Sigmoid colon (tissue), 6 donors: ENCODE measurements at regions not wholly inside any gene's neighbourhood (a gene's known extent, or its start where the extent isn't known, plus 50 kb on each side); places are given as distances from the start of the nearest gene placed in this dataset.
A peak's percentile ranks its signal among the peaks of the same experiment; 100 is the strongest.

ENCODE experiments used
- DNase-seq: peaks from one replicate; pipeline ENCODE4 v3.0.0-alpha.2; 2019
- H3K27ac ChIP-seq, 4 donors: fragments of 200-600 bp; sonication (generic); one replicate each; pipeline ENCODE4 v1.5.1; 2016 to 2019; ENCODE audit warnings: mild to moderate bottlenecking in 1 of 4
- H3K27me3 ChIP-seq, 3 donors: fragments of 200-600 bp; sonication (generic); one replicate each; pipeline ENCODE4 v1.5.1; 2019; ENCODE audit warnings: mild to moderate bottlenecking in 1 of 3
- H3K36me3 ChIP-seq, 4 donors: fragments of 200-600 bp; sonication (generic); one replicate each; pipeline ENCODE4 v1.5.1; 2016 to 2019
- H3K4me1 ChIP-seq, 4 donors: fragments of 200-600 bp; sonication (generic); one replicate each; pipeline ENCODE4 v1.5.1; 2017 to 2019
- H3K4me3 ChIP-seq, 4 donors: fragments of 200-600 bp; sonication (generic); one replicate each; pipeline ENCODE4 v1.5.1; 2017 to 2019; ENCODE audit warnings: mild to moderate bottlenecking in 2 of 4, moderate library complexity in 1 of 4
- H3K9me3 ChIP-seq, 4 donors: fragments of 200-600 bp in 3 of 4; sonication (generic) in 3 of 4; one replicate each; pipeline versions ENCODE4 v1.5.1 to v1.6.1; 2013 to 2019
- CTCF ChIP-seq, 4 experiments: fragments of 450-650 bp in 3 of 4; fragments of 200-600 bp in 1 of 4; IDR thresholded peaks; one replicate each; pipeline ENCODE4 v1.5.1; 2016 to 2019; ENCODE audit warnings: antibody characterized with exemption in 4 of 4, mild to moderate bottlenecking in 3 of 4, moderate library complexity in 2 of 4
- EP300 ChIP-seq, 4 donors: sonication (generic); formaldehyde crosslinking; IDR thresholded peaks; one replicate each; pipeline ENCODE4 v1.6.1; 2017; ENCODE audit warnings: antibody characterized with exemption in 4 of 4
- POLR2A ChIP-seq, 2 donors: fragments of 450-650 bp; IDR thresholded peaks; one replicate each; pipeline ENCODE4 v1.6.1; 2016; ENCODE audit warnings: antibody characterized with exemption in 2 of 2, mild to moderate bottlenecking in 2 of 2, moderate library complexity in 2 of 2
- POLR2AphosphoS5 ChIP-seq, 4 donors: sonication (generic); formaldehyde crosslinking; IDR thresholded peaks; one replicate each; pipeline ENCODE4 v1.6.1; 2017; ENCODE audit warnings: antibody characterized with exemption in 4 of 4
- WGBS, 2 donors: extraction: QIAGEN DNeasy Blood & Tissue Kit; methylation state at CpG; one replicate each; pipeline ENCODE4 v1.1.7; 2013; 5-methylcytosine and 5-hydroxymethylcytosine counted together
- intact Hi-C: fragments of 100-400 bp; cut with DNase I; formaldehyde crosslinking; loops from one replicate; pipeline ENCODE4 v1.15.1; 2023
- donor health status: healthy with polysubstance abuse.
- donor health status: healthy.

- 94 to 97% methylated on average over 3 of the region's 3 CpGs for WGBS, 2 donors
- no peak for TF ChIP-seq POLR2AphosphoS5 (IDR thresholded peaks at IDR 0.05)
- no peak for TF ChIP-seq CTCF (IDR thresholded peaks at IDR 0.05)
- no peak for TF ChIP-seq EP300 (IDR thresholded peaks at IDR 0.05)
- TF ChIP-seq POLR2A (IDR thresholded peaks at IDR 0.05): no peak
- no peaks in the 10 kb centered on the region for H3K36me3 ChIP-seq
- intact Hi-C loops: no loop called here
- no peaks in the 10 kb centered on the region for H3K27me3 ChIP-seq
- H3K27ac ChIP-seq: no peak overlapping the region
- H3K4me1 ChIP-seq: peaks cover 0 to 29% (median 20%) of the 10 kb centered on the region in 4 donors
- DNase-seq: no peak
- no peak overlapping the region for H3K4me3 ChIP-seq
- no peaks in the 10 kb centered on the region for H3K9me3 ChIP-seq
Observed at GRCh38 chr15:62544446-62544845, 379.4 kb upstream of the C2CD4B start.

GRCh38 chr15:62545467-62546227 lies 380.6 kb upstream of the C2CD4B start:
- Histone ChIP-seq H3K27me3 (no peaks in the 10 kb centered on the region), H3K9me3 (no peaks in the 10 kb centered on the region), H3K36me3 (no peaks in the 10 kb centered on the region), H3K27ac (peak overlapping the region; percentile 46 to 62 (median 60)), H3K4me3 (no peak overlapping the region), H3K4me1 (peaks cover 0 to 35% (median 27%) of the 10 kb centered on the region in 4 donors)
- intact Hi-C loops: no loop called here
- 48 to 62% methylated on average over 4 of the region's 4 CpGs for WGBS, 2 donors
- peak; percentile 72 for DNase-seq
- peak in 3 of 4 donors; percentile 18 to 24 (median 22) for TF ChIP-seq POLR2AphosphoS5 (IDR thresholded peaks at IDR 0.05)
- no peak for TF ChIP-seq EP300 (IDR thresholded peaks at IDR 0.05)

GRCh38 chr15:62546628-62547027 lies 381.5 kb upstream of the C2CD4B start:
- Histone ChIP-seq H3K4me3 (no peak overlapping the region), H3K36me3 (no peaks in the 10 kb centered on the region), H3K9me3 (no peaks in the 10 kb centered on the region), H3K4me1 (peaks cover 0 to 35% (median 27%) of the 10 kb centered on the region in 4 donors), H3K27me3 (no peaks in the 10 kb centered on the region), H3K27ac (peak overlapping the region; percentile 46 to 62 (median 60))
- TF ChIP-seq POLR2AphosphoS5 (IDR thresholded peaks at IDR 0.05) (no peak), CTCF (IDR thresholded peaks at IDR 0.05) (no peak), POLR2A (IDR thresholded peaks at IDR 0.05) (no peak), EP300 (IDR thresholded peaks at IDR 0.05) (no peak)
- no peak for DNase-seq
- intact Hi-C loops: no loop called here
- 84 to 93% methylated on average over 4 of the region's 4 CpGs for WGBS, 2 donors

- no peak for TF ChIP-seq POLR2AphosphoS5 (IDR thresholded peaks at IDR 0.05)
- no peak for TF ChIP-seq POLR2A (IDR thresholded peaks at IDR 0.05)
- no peak for TF ChIP-seq EP300 (IDR thresholded peaks at IDR 0.05)
- no peak for TF ChIP-seq CTCF (IDR thresholded peaks at IDR 0.05)
- H3K27ac ChIP-seq: no peak overlapping the region
- intact Hi-C loops: no loop called here
- WGBS, 2 donors: 87 to 92% methylated on average over 3 of the region's 3 CpGs
- no peak overlapping the region for H3K4me3 ChIP-seq
- DNase-seq: no peak
- no peaks in the 10 kb centered on the region for H3K9me3 ChIP-seq
- no peaks in the 10 kb centered on the region for H3K36me3 ChIP-seq
- H3K4me1 ChIP-seq: peaks cover 0 to 35% (median 27%) of the 10 kb centered on the region in 4 donors
- H3K27me3 ChIP-seq: no peaks in the 10 kb centered on the region
Observed at GRCh38 chr15:62547584-62547983, 382.5 kb upstream of the C2CD4B start.

GRCh38 chr15:62549345-62549970 lies 384.4 kb upstream of the C2CD4B start:
- intact Hi-C loops: no loop called here
- Histone ChIP-seq H3K4me3 (no peak overlapping the region), H3K4me1 (peaks cover 0 to 35% (median 27%) of the 10 kb centered on the region in 4 donors), H3K27ac (no peak overlapping the region), H3K27me3 (no peaks in the 10 kb centered on the region), H3K9me3 (no peaks in the 10 kb centered on the region), H3K36me3 (no peaks in the 10 kb centered on the region)
- DNase-seq: no peak
- peak in 1 of 4 experiments; percentile 25 for TF ChIP-seq CTCF (IDR thresholded peaks at IDR 0.05)
- no peak for TF ChIP-seq POLR2AphosphoS5 (IDR thresholded peaks at IDR 0.05)
- WGBS, 2 donors: 67 to 82% methylated on average over 5 of the region's 5 CpGs
